ENCODE measurements at regions not wholly inside any gene's neighbourhood (a gene's known extent, or its start where the extent isn't known, plus 50 kb on each side); places are given as distances from the start of the nearest gene placed in this dataset.

GRCh38 chr2:126270587-126270986, 385.4 kb upstream of the GYPC start:
- TF ChIP-seq POLR2A (IDR thresholded peaks at IDR 0.05) (no peak), POLR2AphosphoS5 (IDR thresholded peaks at IDR 0.05) (no peak), EP300 (IDR thresholded peaks at IDR 0.05) (no peak)
- TF ChIP-seq, protein P1, sequence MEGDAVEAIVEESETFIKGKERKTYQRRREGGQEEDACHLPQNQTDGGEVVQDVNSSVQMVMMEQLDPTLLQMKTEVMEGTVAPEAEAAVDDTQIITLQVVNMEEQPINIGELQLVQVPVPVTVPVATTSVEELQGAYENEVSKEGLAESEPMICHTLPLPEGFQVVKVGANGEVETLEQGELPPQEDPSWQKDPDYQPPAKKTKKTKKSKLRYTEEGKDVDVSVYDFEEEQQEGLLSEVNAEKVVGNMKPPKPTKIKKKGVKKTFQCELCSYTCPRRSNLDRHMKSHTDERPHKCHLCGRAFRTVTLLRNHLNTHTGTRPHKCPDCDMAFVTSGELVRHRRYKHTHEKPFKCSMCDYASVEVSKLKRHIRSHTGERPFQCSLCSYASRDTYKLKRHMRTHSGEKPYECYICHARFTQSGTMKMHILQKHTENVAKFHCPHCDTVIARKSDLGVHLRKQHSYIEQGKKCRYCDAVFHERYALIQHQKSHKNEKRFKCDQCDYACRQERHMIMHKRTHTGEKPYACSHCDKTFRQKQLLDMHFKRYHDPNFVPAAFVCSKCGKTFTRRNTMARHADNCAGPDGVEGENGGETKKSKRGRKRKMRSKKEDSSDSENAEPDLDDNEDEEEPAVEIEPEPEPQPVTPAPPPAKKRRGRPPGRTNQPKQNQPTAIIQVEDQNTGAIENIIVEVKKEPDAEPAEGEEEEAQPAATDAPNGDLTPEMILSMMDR (IDR thresholded peaks at IDR 0.05), result no peak
